GM13977 (cell line): ENCODE measurements at regions not wholly inside any gene's neighbourhood (a gene's known extent, or its start where the extent isn't known, plus 50 kb on each side); places are given as distances from the start of the nearest gene placed in this dataset.
"Not testable (repeated sequence)": the region's sequence is repeated elsewhere in the genome, so short reads cannot be mapped to it uniquely, and the experiment has no call there.

Source experiments
- DNase-seq: peaks from one replicate; pipeline ENCODE4 v3.0.0; 2012; ENCODE audit warnings: low spot score
- in situ Hi-C: fragments of 300-500 bp; cut with MboI; formaldehyde crosslinking; loops from one replicate; pipeline ENCODE4 v1.12.0; 2022; ENCODE audit warnings: low sequenced_read_pairs, low pct_unique_long_range_greater_than_20kb, mixed read lengths, inconsistent platforms; ENCODE audit not compliant: unreplicated experiment
- TF ChIP-seq, protein P1 (sequence below): IDR thresholded peaks from 2 replicates; pipeline ENCODE4 v1.5.1; 2012; ENCODE audit warnings: mild to moderate bottlenecking, control low read depth; ENCODE audit not compliant: insufficient read depth; ENCODE audit errors: extremely low read depth, missing control alignments

DNA sequence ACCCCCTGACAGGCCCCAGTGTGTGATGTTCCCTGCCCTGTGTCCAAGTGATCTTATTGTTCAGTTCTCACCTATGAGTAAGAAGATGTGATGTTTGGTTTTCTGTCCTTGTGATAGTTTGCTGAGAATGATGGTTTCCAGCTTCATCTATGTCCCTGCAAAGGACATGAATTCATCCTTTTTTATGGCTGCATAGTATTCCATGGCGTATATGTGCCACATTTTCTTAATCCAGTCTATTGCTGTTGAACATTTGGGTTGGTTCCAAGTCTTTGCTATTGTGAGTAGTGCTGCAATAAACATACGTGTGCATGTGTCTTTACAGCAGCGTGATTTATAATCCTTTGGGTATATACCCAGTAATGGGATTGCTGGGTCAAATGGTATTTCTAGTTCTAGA lies 156.1 kb downstream of the SEPTIN7 start:
- in situ Hi-C loops, DNase-seq: not testable (repeated sequence)

DNA sequence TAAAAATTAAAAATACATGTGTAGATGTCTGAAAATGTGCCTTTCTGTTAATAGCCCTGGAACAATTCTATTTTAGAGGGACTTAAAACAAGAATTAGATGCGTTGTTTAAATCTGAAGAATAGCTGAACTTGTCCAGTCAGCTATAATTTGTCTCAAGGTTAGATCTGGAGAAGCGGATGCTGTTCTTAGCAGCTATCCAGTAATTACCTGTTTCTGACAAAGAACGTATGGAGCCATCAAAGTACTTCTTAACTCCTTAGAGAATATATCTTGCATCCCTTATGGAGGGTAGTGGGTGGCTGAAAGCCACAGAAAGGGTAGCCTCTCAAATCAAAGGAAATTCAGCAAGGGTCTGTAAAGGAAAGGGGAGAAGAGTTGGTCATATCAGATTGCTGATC lies 160.4 kb downstream of the SEPTIN7 start:
- in situ Hi-C loops, DNase-seq: not testable (repeated sequence)

- in situ Hi-C loops, DNase-seq: not testable (repeated sequence)
Observed at GRCh38 chr7:35962607-35963006, 161.8 kb downstream of the SEPTIN7 start.

GRCh38 chr7:35967366-35968139 lies 166.7 kb downstream of the SEPTIN7 start:
- no peak for DNase-seq
- in situ Hi-C loops = no loop called here
- TF ChIP-seq, protein P1, sequence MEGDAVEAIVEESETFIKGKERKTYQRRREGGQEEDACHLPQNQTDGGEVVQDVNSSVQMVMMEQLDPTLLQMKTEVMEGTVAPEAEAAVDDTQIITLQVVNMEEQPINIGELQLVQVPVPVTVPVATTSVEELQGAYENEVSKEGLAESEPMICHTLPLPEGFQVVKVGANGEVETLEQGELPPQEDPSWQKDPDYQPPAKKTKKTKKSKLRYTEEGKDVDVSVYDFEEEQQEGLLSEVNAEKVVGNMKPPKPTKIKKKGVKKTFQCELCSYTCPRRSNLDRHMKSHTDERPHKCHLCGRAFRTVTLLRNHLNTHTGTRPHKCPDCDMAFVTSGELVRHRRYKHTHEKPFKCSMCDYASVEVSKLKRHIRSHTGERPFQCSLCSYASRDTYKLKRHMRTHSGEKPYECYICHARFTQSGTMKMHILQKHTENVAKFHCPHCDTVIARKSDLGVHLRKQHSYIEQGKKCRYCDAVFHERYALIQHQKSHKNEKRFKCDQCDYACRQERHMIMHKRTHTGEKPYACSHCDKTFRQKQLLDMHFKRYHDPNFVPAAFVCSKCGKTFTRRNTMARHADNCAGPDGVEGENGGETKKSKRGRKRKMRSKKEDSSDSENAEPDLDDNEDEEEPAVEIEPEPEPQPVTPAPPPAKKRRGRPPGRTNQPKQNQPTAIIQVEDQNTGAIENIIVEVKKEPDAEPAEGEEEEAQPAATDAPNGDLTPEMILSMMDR = no peak

DNA sequence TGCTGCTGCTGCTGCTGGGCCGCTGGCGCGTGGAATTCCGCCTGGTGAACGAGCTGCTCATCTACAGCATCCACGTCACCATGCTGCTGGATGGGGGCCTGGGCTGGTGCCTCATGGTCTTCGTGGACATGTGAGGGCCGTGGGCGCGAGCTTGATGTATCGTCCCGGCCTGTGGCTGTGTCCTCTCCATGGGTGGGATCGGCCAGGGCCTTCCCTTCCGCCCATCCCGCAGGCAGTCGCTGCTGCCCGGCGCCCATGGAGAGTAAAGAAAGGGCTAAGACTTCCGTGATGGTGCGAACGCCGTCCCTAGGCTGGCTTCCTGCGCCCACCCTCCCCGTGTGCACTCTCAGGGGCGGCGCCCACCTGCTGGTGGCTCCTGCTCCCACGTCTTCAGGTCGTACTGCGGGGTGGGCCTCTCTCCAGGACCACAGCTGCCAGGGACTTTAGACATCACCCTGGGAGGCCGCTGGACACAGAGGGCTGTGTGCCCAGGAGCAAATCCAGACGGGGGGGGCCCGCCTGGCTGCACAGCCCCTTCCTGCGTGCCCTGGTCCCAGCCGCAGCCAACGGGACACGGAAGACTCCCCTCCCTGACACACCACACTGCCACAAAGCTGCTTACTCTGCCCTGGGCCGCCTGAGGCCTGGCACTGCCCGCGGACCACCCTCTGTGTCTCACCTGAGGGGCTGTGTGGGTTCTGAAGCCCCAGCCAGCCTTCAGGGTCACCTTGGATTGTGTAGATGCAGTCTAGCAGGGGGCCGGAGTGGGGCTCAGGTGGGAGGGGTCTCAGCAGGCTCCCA lies 167.5 kb downstream of the SEPTIN7 start:
- no peak for DNase-seq
- in situ Hi-C loops = no loop called here
- TF ChIP-seq, protein P1 = no peak

DNA sequence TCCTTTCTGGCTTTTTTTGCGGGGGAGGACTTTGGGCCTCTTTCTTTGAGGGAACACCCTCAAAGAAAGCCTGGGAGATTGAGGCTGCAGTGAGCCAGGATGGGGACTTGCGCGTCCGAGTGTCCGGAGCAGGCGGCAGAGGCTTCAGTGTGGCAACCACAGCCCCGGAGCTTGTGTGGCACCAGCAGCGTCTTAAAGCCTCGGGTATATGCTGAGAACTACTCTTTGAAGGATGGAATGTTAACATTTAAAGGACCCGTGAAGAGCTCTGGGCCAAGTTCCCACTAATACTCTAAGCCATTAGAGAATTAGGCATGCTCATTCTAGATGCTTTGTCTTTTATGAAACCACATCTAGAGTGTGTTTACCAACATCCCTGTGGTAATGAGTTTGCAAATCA lies 168.2 kb downstream of the SEPTIN7 start:
- TF ChIP-seq, protein P1 = no peak
- in situ Hi-C loops = no loop called here
- no peak for DNase-seq

DNA sequence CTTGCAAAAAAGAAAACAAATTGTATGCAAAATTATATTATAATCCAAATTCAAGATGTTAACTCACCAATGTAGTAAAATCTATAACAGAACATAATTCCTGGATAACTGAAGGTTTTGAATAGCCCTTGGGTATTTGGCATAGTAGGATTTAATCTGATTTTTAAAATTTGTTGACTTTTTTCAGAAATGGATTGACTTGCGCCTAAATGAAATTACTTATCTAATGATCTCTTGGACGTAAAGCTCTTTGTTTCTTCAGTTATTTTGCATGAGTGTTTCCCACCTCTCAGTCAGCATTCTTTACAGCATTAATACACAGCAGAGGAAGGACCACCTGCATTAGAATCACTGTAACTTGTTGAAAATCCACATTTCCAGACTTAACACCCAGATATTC lies 169.6 kb downstream of the SEPTIN7 start:
- DNase-seq = no peak
- TF ChIP-seq, protein P1 = no peak
- in situ Hi-C loops = no loop called here

DNA sequence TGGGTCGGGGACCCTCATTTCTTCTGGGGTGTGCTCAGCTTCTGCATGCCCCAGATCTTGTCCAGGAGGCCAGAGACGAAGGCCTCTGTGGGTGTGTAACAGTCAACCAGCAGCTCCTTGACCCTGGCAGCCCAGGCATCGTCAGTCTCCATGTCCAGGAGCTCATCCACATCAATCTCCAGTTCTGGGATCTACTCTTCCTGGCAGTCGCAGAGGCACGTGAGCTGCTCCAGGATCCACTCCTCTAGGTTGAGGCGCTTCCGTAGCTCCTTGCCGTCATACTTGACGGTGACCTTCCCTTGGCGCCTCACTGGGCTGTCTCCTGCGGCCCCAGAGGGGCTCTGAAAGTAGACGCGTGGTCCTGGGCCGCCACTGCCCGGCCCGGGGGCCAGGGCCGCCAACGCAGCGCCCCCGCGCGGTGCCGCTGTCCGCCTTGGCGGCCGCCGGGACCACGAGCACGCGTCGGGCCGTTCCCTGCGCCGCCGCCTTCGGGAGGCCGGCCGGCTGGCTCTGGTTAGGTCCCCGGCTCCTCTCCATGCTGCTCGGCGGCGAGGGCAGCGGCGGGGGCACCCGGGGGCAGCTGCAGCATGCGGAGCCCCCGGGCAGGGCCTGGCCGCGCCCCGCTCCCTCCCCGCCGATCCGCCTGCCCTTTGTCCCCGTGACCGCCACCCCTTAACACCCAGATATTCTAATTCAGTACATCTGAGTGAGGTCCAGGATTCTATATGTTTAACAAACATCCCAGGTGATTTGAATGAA lies 170.5 kb downstream of the SEPTIN7 start:
- peak; percentile 52 for DNase-seq
- in situ Hi-C loops = no loop called here
- TF ChIP-seq, protein P1 = peak; percentile 62
